IPS-18c (cell line): ENCODE measurements at regions not wholly inside any gene's neighbourhood (a gene's known extent, or its start where the extent isn't known, plus 50 kb on each side); places are given as distances from the start of the nearest gene placed in this dataset.

Experiments used
- H3K4me3 ChIP-seq: 2 replicates; pipeline ENCODE4 v1.7.0; 2013; ENCODE audit warnings: low read depth, mild to moderate bottlenecking, low read length, moderate library complexity; ENCODE audit not compliant: insufficient read depth
- H3K9me3 ChIP-seq: one replicate; pipeline ENCODE4 v1.6.1; 2013; ENCODE audit warnings: mild to moderate bottlenecking, low read length, moderate library complexity; ENCODE audit not compliant: control insufficient read depth, insufficient read depth

DNA sequence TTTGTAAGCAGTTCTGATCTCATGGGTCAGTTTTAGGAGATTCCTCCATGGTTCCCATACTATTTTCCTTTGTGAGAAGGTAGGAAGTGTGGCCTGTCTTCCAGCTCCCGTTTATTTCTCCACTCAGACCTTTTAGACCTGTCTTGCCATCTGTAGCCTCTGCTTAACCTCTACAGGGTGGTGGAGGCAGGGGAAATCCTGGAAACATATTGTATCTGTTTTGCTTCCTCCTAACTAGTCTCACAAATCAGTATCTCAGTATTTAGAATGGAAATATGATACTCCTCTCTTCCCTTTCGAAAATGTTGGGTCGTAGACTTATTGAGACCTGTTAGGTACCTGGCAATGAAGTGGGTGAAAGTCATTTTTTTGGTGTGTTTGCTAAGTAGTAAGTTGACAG, 399.4 kb upstream of the RGS6 start:
- Histone ChIP-seq H3K9me3 (no peaks in the 10 kb centered on the region), H3K4me3 (no peak overlapping the region)

DNA sequence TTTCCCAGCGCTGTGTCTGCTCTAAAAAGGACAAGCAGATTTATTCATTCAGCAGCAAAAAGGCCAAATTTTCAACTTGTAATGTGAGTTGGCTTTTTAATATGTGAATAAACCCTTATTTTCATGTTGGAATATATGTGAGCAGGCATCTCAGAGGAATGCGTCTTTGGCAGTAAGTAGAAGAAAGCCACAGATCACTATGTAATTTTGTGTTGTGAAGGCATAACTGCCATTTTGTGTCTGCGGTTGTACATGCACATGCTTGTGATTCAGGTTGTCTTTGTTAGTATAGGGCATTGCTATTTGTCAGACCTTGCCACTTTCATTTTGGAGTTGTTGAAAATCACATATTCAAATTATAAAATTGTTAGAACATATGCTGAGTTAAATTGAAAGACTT, 398.8 kb upstream of the RGS6 start:
- H3K4me3 ChIP-seq, result no peak overlapping the region
- no peaks in the 10 kb centered on the region for H3K9me3 ChIP-seq

DNA sequence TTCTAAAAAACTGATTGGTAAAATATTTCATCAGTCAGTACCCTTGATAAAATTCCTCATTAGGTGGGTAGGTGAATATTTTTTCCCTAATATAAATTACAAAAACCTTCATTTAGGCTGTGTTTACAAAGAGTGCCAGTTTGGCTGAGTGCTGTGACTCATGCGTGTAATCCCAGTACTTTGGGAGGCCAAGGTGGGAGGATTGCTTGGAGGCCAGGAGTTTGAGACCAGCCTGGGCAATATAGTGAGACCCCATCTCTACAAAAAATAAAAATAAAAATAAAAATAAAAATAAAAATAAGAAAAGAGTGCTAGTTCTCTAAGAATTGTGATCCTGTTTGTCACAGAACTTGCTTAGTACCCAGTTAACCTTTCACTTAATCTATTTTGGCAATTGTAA, 398.4 kb upstream of the RGS6 start:
- Histone ChIP-seq H3K4me3 (no peak overlapping the region), H3K9me3 (no peaks in the 10 kb centered on the region)

DNA sequence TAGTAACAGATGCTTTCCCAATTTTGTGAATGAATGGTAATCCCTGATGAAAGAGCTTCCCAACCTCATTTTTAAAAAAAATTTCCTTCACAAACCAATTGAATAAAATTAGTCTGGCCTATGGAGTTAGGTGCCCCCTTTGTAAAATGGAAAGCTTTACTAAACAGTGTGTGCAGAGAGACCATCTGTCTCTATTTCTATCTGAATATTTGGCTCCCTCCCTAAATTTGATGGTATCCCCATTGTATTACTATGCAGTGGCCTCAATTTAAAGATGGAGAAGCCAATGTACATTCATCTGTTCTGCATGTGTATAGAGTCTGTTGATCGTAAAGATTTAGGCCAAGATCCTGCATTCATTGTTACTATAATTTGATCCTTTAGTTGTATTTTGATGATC, 397.7 kb upstream of the RGS6 start:
- Histone ChIP-seq H3K4me3 (no peak overlapping the region), H3K9me3 (no peaks in the 10 kb centered on the region)

DNA sequence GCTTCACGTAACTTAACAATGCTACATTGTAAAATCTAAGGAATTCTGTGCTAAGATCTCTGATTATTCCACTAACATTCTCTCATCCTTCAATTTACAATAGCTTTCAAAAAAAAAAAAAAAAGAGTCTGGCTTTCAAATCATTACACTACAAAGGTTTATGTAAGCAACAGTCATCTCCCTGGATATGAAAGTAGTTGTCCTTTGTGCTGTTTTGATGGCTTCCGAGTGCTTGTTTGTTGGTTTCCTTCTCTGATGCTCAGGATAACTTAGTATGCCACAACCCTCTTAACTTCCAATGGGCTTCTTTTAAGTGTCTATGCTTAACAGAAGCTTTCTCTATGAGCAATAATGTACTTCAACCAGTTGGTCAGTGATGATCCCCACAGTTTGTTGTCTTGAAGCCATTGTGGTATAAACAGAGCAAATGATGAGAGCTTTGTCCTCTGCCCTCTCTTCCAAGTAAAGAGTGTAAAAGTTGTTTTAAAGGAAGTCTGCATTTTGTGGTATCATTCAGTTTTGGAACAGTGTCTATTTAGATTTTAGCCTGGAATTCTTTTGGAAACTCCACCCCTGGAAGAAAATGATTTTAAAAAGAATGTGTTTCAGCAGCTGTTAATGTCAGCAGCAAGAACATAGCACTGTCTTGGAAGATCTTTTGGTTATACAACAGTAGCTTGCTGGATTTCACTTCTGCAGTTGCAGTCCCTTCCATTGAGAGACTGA, 396.1 kb upstream of the RGS6 start:
- no peaks in the 10 kb centered on the region for H3K9me3 ChIP-seq
- no peak overlapping the region for H3K4me3 ChIP-seq

DNA sequence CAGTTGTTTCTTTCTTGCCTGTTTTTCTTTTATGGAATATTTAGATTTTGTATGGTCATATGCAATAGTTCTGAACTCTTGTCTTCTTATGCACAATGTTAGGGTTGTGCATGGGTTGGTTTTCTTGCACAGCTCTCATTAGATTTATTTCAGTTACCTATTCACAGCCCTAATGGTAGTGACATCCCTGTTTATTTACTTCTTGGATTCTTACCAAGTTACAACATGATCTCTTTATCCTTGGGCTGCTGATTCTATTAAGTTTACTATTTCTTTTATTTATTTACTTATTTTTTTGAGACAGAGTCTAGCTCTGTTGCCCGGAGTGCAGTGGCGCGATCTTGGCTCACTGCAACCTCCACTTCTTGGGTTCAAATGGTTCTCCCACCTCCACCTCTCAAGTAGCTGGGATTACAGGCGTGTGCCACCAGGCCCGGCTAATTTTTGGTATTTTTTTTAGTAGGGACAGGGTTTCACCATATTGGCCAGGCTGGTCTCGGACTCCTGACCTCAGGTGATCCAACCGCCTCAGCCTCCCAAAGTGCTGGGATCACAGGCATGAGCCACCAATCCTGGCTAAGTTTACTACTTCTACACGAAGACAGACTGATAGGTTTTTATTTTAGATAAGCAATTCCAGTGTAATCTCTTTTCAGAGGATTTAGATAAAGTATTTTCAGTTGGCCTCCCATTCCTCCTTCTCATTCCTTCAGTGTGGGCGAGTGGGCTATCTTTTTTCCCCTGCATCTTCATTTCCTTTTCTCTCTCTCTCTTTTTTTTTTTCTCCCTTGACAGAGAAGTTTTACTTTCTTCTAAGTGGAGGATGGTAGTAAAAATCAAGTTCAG, 395.1 kb upstream of the RGS6 start:
- no peaks in the 10 kb centered on the region for H3K9me3 ChIP-seq
- H3K4me3 ChIP-seq, result no peak overlapping the region

DNA sequence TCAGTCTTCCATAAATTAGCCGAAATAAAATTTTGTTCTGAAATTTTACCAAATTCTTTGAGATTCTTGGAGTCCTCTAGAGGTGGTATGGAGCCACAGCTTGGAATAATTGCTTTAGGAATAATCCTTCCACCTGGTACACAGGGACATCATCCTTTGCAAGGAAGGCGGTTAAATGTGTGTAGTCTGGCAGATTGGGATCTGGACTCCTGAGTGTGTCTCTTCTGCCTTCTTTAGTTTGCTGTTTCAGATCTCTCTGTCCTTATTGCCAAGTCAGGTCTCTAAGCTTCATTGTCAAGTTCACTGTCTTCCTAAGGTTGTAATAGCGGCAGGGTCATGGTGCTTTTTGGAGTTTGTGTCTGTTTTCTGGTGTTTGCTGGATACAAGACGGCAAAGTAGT, 393.9 kb upstream of the RGS6 start:
- no peaks in the 10 kb centered on the region for H3K9me3 ChIP-seq

DNA sequence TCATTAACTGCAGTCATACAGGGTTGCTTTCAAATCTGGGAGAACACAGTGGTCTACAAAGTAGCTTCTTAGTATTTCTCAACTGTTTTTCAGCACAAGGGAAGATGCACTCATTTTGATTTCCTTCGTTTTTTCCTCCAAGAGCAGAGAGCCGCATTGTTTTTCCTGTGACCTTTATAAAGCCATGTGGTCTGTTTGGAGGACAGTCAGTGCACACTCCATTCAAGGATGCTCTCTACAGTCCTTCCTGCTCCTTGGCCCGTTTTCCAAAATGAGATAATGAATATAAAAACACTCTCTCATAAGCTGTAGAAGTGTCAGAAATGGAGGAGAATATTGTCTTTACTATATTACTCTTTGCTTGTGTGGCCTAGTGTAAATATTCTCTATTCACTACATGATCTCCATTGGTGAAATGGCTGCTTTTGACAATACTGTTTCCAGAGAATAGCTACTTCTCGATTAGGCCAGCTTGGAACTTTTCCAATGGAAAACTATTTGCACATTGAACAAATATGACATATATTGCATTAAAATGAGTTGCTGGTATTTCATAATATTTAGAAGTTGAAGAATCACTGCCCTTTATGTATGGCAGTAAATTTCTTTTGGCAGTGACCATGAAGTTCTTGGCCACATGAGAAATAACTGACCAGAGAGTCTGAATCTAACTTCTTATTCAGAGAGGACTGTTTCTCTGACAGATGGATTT, 393.1 kb upstream of the RGS6 start:
- H3K9me3 ChIP-seq, result no peaks in the 10 kb centered on the region
- no peak overlapping the region for H3K4me3 ChIP-seq

More for the DNA sequence above, 393.9 kb upstream of the RGS6 start:
- no peak overlapping the region for H3K4me3 ChIP-seq

DNA sequence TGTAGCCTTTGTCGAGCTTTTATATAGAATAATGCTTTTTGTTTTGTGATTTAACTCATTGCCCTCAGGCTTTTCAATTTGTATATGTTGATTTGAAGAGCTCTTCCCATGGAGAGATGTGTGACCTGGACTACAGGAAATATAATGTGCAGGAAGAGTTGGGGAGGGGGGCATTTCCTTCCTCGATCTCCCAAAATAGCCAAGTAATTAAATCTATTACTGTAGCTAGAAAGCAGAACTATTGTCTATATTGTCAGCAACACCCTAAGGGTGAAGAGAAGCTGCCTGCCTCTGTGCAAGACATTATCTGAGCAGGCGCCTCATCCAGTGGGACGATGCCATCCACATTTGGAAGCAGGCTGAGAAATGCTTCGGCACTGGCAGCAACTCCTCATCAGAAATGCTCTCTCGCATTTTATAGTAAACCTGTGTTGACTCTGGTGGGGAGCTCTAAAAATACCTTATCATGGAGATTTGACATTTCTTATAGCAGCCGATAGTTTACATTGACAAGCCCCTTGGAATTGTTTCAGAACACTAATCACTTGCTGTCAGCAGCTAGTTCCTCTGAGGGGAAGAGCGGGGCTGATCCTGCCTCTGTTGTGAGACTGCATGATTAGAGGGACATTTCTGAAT, 392.5 kb upstream of the RGS6 start:
- Histone ChIP-seq H3K4me3 (no peak overlapping the region), H3K9me3 (no peaks in the 10 kb centered on the region)

DNA sequence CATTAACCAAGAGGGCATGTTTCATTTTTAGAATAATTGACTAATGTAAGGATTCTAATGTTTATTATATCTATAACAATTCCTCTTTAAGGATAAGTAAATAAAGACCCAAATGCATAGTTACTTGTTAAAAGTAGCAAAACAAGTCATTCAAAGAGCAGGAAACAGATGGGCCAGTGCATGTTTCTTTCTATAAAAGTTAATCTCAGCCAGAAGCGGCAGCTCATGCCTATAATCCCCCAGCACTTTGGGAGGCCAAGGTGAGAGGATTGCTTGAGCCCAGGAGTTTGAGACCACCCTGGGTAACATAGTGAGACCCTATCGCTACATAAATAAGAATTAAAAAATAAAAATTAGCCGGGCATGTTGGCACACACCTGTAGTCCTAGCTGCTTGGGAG, 391.0 kb upstream of the RGS6 start:
- Histone ChIP-seq H3K9me3 (no peaks in the 10 kb centered on the region), H3K4me3 (no peak overlapping the region)

DNA sequence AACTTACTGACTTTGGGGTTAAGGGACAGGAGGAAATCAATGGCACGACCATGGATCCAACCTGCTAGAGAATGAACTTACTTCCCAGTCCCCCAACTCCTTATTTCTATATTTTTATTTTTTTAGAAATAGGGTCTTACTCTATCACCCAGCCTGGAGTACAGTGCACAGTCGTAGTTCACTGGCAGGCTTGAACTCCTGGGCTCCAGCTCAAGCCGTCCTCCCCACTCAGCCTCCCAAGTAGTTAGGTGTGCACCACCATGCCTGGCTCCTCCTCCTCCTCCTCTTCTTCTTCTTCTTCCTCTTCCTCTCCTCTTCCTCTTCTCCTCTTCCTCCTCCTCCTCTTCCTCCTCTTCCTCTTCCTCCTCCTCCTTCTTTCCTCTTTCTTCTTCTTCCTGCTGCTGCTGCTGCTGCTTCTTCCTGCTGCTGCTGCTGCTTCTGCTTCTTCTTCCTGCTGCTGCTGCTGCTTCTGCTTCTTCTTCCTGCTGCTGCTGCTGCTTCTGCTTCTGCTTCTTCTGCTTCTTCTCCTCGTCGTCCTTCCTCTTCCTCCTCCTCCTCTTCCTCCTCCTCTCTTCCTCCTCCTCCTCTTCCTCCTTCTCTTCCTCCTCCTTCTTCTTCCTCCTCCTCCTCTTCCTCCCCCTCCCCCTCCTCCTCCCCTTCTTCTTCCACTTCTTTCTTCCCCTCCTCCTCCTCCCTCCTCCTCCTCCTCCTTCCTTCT, 390.1 kb upstream of the RGS6 start:
- H3K4me3 ChIP-seq, result no peak overlapping the region
- H3K9me3 ChIP-seq, result no peaks in the 10 kb centered on the region

DNA sequence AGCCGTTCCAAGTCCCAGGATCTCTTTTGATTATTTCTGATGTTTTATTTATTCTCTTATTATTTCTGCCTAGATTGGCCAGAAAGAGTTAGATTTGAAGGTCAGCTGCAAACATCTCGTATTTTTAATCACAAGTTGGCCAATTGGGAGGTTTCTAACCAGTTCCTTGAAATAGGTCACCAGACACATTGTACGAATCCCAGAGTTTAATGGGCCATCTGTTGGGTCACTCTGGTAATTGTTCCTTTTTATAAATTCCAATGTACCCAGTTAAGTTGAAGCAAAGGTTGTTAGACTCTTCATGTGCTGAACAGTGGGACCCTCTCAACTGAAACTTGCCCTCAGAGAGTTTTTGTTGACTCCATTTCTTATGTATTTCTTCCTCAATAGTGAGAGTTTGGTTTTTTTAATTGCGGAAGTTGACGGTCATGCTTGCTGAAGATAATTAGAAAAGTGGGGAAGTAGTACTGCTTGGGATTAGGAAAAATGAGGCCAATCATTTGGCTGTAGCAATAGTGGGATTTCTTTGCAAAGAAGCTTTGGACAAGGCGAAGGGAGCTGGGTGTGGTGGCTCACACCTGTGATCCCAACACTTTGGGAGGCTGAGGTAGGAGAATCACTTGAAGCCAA, 382.7 kb upstream of the RGS6 start:
- H3K4me3 ChIP-seq, result no peak overlapping the region
- no peaks in the 10 kb centered on the region for H3K9me3 ChIP-seq

DNA sequence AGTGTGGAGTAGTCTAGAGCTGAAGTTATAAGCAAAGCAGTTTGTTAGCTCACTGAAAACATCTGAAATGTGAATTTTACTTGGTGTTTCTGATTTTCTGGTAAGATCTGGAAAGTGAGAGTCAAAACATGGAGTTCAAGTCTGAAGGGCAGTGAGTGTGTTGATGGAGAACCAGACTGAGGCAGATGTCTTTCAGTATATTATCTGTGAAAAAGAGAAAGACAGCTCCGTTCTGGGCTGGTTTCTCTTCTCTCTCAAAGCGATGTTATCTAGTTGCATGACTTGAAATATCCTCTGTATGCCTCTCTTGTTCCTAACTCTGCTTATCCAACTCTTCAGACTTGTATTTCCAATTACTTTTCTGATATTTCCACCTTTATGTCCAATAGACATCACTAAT, 381.9 kb upstream of the RGS6 start:
- Histone ChIP-seq H3K4me3 (no peak overlapping the region), H3K9me3 (no peaks in the 10 kb centered on the region)

DNA sequence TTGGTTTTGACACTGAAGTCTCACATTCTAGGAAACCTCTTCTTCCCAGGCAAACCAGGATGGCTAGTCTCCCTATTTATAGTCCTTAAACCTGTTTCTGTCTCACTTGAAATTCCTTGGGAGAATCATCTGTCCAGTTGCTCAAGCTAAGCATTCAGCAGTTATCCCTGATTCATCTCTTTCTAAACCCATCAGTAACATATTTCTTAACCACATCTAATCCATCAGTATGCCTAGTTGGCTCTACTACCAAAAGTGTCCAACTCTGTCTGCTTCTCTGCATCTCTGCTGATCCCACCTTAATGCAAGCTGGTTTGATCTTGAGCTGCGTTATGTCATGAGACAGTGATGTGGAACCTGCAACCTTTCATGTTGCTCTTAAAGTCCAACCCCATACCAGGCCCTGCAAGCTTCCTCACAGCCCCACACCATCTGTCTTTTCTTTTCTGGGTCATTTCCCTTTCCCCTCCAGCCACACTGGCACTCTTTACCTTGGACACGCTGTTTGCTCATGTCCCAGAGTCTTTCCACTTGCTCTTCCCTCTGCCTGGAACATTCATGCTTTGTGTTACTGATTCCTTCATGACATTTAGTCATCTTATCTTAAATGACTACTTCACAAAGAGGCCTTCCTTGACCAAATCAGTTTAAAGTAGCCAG, 380.8 kb upstream of the RGS6 start:
- Histone ChIP-seq H3K4me3 (no peak overlapping the region), H3K9me3 (no peaks in the 10 kb centered on the region)

DNA sequence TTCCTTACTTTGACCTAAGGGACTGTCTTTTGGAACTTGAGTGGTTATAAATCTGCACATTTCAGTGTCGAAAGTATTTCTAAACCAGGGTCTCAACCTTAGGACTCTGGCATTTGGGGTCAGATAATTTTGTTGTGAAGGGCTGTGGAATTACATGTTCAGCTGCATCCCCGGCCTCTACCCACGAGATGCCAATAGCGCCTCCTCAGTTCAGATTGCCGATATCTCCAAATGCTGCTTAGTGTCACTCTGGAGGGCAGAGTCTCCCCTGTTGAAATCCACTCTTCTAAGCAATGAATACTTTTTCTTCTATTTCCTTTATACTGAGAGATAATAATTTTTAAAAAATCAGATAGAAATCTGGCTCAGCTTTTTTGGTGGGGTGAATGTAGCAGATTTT, 379.4 kb upstream of the RGS6 start:
- no peak overlapping the region for H3K4me3 ChIP-seq

DNA sequence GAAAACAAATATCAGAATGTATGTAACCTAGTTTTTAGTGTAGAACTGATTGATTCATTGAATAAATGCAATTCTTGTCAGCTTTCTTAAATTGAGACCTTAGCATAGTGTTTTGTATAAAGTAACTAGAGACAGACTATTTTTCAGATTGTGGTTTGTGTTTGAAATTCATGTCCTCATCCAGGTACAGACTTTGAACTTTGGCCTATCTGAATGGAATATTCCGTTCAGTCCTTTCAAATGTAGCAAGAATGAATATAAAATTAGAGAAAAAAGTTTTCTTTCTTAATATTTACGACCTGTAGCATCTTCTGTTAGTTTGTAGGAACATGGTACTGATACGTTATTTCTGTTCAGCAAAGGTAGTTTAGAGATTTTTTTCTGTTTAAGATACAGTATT, 378.4 kb upstream of the RGS6 start:
- Histone ChIP-seq H3K9me3 (no peaks in the 10 kb centered on the region), H3K4me3 (no peak overlapping the region)

More for the DNA sequence above, 379.4 kb upstream of the RGS6 start:
- H3K9me3 ChIP-seq, result no peaks in the 10 kb centered on the region
